ENCODE measurements at regions not wholly inside any gene's neighbourhood (a gene's known extent, or its start where the extent isn't known, plus 50 kb on each side); places are given as distances from the start of the nearest gene placed in this dataset.

DNA sequence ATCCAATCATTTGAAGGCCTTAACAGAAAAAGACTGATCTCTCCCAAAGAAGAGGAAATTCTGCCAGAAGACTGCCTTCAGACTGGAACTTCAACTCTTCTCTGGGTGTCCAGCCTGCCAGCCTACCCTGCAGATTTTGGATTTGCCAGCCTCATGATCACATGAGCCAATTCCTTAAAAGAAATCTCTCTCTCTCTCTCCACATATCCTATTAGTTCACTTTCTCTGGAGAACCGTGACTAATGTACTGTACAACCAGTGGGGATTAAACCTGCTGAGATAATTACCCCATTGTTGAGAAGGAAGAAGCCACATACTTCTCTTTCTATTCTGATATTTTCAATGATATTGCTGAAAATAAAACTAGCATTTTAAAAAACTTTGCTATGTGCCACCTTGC lies 711.3 kb upstream of the AMOT start:
- TF ChIP-seq, protein P1, sequence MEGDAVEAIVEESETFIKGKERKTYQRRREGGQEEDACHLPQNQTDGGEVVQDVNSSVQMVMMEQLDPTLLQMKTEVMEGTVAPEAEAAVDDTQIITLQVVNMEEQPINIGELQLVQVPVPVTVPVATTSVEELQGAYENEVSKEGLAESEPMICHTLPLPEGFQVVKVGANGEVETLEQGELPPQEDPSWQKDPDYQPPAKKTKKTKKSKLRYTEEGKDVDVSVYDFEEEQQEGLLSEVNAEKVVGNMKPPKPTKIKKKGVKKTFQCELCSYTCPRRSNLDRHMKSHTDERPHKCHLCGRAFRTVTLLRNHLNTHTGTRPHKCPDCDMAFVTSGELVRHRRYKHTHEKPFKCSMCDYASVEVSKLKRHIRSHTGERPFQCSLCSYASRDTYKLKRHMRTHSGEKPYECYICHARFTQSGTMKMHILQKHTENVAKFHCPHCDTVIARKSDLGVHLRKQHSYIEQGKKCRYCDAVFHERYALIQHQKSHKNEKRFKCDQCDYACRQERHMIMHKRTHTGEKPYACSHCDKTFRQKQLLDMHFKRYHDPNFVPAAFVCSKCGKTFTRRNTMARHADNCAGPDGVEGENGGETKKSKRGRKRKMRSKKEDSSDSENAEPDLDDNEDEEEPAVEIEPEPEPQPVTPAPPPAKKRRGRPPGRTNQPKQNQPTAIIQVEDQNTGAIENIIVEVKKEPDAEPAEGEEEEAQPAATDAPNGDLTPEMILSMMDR (conservative IDR thresholded peaks at IDR 0.05; ENCODE audit: low read depth) = no peak
- no peak for DNase-seq (ENCODE audit: low spot score)
- no peak overlapping the region for H3K27ac ChIP-seq
- CTCF ChIA-PET = no interaction called here
- POLR2A ChIA-PET (ENCODE audit: low non-redundant PET) = no interaction called here

DNA sequence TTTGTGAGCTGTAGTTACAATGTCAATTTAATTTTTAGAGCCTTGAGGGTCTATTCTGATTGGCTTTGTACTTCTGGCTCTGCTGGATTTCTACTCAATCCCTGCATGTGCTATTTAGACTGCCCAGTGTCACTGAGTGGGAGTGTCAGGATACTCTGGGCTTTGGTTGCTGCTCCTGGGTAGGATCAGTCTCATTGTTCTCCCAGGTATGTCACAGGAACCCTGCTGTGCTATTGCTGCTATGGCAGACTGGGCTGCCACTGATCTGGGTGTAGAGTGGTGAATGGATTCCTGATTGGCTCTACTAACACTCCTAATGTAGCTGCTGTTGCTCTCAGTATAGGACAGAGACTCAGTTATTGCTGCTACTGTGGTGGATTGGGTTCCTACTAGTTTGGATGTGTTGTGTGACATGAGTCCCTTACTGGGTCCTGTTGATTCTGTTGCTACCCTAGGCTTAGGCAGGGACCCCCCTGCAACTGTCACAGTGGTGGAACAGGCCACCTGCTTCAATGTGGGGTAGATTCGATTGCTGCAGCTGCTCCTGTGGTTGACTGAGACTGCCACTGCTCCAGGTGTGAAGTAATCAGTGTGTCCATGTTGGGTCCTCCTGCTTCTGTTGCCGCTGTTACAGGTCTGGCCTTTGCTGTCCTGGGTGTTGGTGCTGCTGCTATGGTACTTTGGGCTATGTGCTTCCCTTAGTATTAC lies 707.8 kb upstream of the AMOT start:
- ChIA-PET CTCF (no interaction called here), POLR2A (ENCODE audit: low non-redundant PET) (no interaction called here)
- no peak for DNase-seq (ENCODE audit: low spot score)
- TF ChIP-seq, protein P1 (conservative IDR thresholded peaks at IDR 0.05; ENCODE audit: low read depth) = no peak
- no peak overlapping the region for H3K27ac ChIP-seq

DNA sequence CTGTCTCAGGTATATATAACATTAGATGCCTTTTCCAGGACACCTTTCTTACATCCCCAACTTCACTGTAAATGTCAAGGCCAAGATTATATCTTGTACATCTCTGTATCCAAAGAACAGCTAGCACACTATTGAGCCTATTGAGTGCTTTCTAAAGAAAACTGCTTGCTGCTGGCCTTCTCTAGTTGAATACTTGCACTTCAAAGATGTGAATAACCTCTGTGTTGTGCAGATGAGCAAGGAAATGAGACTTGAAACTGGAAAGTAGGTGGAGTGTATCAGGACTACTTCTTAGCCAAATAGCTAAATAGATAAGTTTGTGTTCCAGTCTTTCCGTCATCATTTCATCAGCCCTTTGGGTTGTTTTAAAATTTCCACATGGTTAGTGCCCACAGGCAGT lies 704.4 kb upstream of the AMOT start:
- TF ChIP-seq, protein P1 (conservative IDR thresholded peaks at IDR 0.05; ENCODE audit: low read depth) = no peak

DNA sequence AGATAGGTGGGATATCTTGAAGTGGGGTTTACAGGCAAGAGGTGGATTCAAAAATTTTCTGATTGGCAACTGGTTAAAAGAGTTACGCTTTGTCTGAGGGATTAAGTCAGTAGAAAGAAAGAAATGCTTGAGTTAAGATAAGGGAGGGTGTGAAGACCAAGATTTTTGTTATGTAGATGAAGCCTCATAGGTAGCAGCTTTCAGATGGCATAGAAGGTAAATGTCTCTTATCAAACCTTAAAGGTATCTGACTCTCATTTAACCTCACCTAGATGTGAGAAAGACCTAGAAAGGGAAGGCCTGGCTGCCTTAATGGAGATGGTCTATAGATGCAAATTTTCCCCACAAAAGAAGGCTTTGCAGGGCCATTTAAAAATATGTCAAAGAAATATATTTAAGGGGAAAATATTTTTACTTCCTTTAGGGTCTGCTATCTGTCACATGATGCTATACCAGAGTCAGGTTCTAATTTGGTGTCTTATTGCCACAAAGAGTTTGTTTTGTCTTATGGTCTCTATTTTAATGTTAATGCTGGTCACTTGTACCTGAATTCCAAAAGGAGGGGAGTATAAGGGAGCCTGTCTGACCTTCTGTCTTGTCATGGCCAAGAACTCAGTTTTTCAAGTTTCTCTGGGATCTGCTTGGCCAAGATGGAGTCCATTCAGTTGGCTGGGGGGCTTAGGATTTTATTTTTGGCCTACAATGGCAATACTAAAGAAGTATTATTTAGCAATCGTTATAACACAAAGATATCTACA lies 699.1 kb upstream of the AMOT start:
- no peak overlapping the region for H3K27ac ChIP-seq
- no peak for DNase-seq (ENCODE audit: low spot score)
- POLR2A ChIA-PET (ENCODE audit: low non-redundant PET) = no interaction called here

More for the DNA sequence above, 704.4 kb upstream of the AMOT start:
- CTCF ChIA-PET = no interaction called here
- POLR2A ChIA-PET (ENCODE audit: low non-redundant PET) = no interaction called here
- no peak overlapping the region for H3K27ac ChIP-seq
- no peak for DNase-seq (ENCODE audit: low spot score)

DNA sequence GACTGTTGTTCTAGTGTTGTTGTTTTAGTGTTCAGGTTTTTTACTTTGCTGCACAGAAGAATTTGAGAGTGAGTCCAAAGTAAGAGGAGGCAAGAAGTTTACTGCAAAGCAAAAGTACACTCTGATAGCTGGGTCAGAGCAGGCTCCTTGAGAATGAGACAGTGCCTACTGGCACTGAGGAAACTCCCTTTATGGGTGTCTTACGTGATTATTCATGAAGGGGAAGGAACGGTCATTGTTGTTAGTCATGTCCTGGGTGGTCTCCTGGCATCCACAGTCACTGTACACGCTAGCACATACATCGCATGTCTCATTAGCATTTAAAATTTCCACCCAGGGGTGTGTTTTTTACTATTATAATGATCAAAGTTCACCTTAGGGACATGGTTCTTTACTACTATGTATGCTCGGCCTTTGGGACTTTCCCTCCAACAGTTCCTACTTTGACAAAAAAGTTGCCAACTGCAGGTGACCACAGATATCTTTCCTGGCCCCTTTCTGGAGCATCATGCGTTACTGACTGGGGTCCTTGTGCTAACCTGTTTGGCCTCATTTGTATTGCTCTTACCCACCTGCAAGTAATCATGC lies 688.9 kb upstream of the AMOT start:
- no peak for DNase-seq (ENCODE audit: low spot score)
- ChIA-PET POLR2A (ENCODE audit: low non-redundant PET) (no interaction called here), CTCF (no interaction called here)
- TF ChIP-seq, protein P1 (conservative IDR thresholded peaks at IDR 0.05; ENCODE audit: low read depth) = no peak
- no peak overlapping the region for H3K27ac ChIP-seq

More for the DNA sequence above, 699.1 kb upstream of the AMOT start:
- CTCF ChIA-PET = no interaction called here
- TF ChIP-seq, protein P1 (conservative IDR thresholded peaks at IDR 0.05; ENCODE audit: low read depth) = no peak

DNA sequence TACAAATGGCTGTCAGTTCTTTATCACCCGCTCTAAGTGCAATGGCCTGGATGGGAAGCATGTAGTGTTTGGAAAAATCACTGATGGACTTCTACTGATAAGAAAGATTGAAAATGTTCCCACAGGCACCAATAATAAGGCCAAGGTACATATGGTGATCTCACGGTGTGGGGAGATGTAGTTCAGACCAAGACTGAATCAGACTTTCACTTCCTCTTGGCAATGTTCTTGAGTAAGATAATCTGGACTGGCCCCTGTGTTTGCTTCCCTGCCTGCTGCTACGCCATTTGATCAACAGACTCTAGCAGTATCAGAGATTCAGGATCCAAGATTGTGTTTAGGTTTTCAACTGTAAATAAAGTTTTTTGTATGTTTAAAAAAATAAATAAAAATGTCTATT lies 682.2 kb upstream of the AMOT start:
- TF ChIP-seq, protein P1 (conservative IDR thresholded peaks at IDR 0.05; ENCODE audit: low read depth) = no peak
- DNase-seq (ENCODE audit: low spot score) = no peak
- no peak overlapping the region for H3K27ac ChIP-seq
- ChIA-PET CTCF (no interaction called here), POLR2A (ENCODE audit: low non-redundant PET) (no interaction called here)
